ENCODE measurements at regions not wholly inside any gene's neighbourhood (a gene's known extent, or its start where the extent isn't known, plus 50 kb on each side); places are given as distances from the start of the nearest gene placed in this dataset.

GRCh38 chr17:36743130-36743529, 141.7 kb downstream of the MRM1 start:
- TF ChIP-seq CTCF (IDR thresholded peaks at IDR 0.05): no peak
- TF ChIP-seq EP300 (IDR thresholded peaks at IDR 0.05): no peak
